ENCODE measurements at regions not wholly inside any gene's neighbourhood (a gene's known extent, or its start where the extent isn't known, plus 50 kb on each side); places are given as distances from the start of the nearest gene placed in this dataset.
"Not testable (repeated sequence)": the region's sequence is repeated elsewhere in the genome, so short reads cannot be mapped to it uniquely, and the experiment has no call there.

DNA sequence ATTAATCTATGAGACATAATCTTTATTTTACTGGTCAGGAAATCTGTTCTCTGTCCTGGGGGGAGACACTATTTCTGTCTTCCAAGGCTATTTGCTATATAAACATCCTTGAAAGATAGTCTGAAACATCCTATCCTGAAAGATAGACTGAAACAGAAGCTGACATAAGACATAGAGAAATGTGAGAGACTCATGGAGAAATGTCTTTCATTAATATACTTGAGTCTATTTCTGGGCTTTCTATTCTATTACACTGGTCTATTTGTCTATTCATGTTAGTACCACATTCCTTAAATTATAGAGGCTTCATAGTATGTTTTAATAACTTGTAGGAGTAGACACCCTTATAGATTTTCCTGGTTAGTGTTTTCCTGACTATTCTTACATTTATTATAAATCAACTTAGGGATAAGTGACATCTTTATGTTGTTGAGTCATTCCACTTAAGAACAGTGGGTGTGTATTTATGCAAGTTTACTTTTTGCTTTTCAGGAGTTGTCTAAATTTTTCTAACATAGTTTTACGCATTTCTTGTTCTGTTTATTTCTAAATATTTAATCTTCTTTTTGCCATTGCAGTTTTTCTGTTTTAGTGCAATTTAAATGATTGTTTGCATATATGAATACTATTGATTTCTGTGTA, 244.9 kb upstream of the ZSWIM2 start:
- no peak overlapping the region for H3K4me3 ChIP-seq (ENCODE audit: low read depth, low read length)
- DNase-seq (ENCODE audit: low read depth), result no peak

DNA sequence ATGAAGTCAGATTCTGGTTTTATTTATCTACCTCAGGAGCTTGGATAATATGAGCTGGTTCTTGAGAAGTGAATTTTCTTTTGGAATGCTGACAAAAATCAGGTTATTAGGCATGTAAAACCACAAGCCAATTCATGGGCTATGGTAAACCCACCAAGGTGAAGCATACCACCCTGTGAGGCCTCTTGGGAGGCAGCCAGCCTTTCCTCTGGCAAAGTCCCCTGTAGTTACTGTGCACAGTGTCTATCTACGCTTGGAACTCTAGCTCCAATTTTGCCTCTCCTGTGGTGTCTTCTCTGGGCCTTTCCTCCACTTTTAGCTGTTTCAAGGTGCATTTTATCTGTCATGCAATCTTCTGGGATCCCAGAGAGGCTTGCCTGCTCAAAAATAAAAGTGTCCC, 242.7 kb upstream of the ZSWIM2 start:
- no peak overlapping the region for H3K4me3 ChIP-seq (ENCODE audit: low read depth, low read length)
- no peak for DNase-seq (ENCODE audit: low read depth)

DNA sequence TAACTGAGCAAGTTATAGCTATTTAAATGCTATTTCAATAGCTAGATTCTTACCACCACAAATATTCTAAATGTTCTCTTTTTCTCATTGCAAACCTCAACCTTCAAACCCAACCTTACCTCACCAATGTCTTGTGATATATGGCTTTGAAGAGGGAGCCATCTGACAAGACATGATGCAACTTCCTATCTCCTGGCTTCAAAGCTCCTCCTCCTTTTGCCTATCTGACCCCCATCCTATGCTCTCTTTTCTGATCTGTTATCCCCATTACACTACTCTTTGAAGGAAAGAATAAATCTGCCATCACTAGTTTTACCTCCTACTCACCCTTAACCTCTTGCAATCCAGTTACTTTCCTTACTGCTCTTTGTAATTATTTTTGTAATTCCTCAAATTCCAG, 235.6 kb upstream of the ZSWIM2 start:
- no peak for DNase-seq (ENCODE audit: low read depth)
- H3K4me3 ChIP-seq (ENCODE audit: low read depth, low read length), result no peak overlapping the region

DNA sequence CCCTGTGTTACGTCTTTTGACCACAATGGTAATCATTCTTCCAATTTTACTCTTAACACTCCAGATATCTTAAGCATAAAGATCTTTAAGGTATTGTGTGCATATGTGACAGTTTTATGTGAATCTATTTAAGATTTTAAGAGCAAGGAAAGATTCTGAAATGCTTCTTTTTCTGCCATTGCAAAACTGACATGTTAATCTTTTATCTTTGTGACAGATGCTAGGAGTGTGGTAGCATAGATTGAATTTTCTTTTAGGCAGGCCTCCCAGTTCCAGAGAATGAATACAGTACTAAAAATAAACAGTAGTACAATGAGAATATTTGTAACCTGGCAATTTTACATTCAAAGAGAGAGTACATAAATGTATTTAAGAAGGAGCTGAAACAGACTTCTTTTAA, 232.5 kb upstream of the ZSWIM2 start:
- no peak overlapping the region for H3K4me3 ChIP-seq (ENCODE audit: low read depth, low read length)
- no peak for DNase-seq (ENCODE audit: low read depth)

DNA sequence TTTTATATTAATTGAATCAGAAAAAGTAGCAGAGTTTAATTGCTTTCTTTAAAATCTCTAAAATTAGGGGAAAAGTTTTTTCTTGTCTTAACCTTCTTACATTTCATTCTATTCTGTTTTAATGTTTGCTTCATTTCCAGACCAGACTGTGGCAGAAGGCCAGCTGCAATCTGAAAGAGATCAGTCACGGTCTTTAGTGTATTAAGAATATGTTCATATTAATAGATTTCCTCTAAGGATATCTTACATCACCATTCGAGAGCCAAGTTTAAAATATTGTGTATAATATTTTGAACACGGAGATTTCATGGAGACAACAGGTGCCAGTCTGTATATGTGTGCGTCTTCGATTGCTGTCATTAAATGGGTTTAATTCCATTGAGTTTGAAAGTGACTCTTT, 230.9 kb upstream of the ZSWIM2 start:
- DNase-seq (ENCODE audit: low read depth), result no peak
- no peak overlapping the region for H3K4me3 ChIP-seq (ENCODE audit: low read depth, low read length)

DNA sequence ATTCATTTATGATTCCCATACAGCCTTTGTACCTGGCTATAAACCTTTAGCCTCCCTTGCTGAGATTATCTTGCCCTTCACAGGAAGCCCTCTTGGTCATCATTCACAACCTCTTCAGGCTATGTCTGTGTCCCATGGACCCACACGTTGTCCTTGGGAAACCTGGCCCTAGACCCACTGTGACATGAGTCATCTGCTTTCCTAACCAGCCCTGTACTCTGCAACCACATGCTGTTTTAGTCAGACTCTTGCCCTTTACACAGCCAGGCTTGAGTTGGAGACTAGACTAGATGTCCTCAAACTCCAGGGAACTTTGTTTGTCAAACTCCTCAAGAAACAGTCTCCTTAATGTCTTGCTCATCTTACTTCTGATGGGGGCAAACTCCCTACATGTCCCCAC, 229.3 kb upstream of the ZSWIM2 start:
- no peak for DNase-seq (ENCODE audit: low read depth)
- H3K4me3 ChIP-seq (ENCODE audit: low read depth, low read length), result no peak overlapping the region

DNA sequence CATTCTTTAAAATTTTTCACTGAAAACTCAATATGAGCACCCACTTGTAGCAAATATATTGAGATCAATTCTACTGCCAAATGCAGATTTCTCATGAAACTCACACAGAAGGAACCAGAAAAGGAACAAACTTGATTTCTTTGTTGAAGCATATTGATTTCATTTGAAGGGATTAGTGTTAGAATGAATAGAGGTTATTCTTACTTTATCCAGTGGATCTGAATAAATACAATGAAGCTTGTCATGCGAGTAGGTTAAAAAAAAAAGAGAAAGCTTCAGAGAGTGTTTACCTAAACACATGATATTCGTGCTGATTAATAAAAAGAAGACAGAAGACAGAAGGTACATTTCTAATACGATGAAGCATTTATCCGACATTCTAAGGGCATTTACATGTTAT, 226.7 kb upstream of the ZSWIM2 start:
- DNase-seq (ENCODE audit: low read depth), result no peak
- no peak overlapping the region for H3K4me3 ChIP-seq (ENCODE audit: low read depth, low read length)

DNA sequence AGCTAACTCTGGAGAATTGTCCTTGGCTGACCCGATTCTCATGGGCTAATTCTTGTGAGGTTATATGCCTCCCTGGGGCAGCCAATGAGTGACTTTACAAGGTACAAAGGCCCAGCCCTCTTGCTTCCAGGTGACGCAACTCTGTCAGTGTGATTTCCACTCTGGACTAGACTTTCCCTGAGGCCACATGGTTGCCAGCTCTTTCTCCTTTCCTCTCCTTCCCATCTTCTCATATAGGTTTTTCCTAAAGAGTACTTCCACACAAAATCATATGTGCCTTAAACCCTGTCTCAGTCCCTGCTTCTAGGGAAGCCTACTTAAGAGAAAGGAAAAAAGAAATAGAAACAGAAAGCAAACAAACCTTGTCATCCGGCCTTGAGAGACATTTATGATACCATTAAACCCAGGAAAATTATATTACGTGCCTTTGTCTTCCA, 226.2 kb upstream of the ZSWIM2 start:
- no peak for DNase-seq (ENCODE audit: low read depth)
- no peak overlapping the region for H3K4me3 ChIP-seq (ENCODE audit: low read depth, low read length)

DNA sequence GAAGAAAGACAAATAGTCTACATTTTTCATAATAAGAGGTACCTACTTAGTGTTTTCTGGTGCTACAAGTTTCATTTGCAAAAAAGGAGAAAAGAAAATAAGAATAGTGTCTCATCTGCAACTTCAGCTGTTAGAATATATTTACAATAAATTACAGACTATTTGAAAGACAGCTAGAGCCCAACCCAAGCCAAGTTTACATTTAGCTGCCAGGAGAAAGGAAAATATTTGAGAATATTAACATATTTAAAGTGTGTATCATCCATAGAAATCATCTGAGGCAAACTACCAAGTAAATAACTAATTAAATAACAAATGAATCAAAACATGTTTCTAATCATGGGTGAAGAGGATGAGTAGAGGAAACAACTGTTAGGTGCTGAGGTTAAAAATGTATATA, 209.2 kb upstream of the ZSWIM2 start:
- DNase-seq (ENCODE audit: low read depth), result no peak
- H3K4me3 ChIP-seq (ENCODE audit: low read depth, low read length), result no peak overlapping the region

DNA sequence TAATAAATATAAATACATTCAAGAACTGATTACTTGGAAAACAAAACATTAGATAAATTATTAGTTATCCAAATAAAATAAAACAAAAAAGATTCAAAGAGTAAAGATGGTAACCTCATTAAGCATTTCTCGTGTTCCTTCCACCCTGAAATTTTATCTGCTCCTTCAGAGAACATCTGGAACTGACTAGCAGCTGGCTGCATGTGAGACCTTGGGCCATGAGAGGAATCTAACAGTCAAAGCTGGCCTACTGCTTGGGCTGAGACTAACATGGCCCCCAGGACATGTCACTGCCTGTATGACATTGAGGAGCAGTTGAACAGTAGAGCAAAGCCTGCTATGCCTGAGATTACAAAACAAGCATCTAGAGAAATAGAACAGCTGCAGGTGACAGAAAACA, 208.5 kb upstream of the ZSWIM2 start:
- no peak for DNase-seq (ENCODE audit: low read depth)
- no peak overlapping the region for H3K4me3 ChIP-seq (ENCODE audit: low read depth, low read length)

DNA sequence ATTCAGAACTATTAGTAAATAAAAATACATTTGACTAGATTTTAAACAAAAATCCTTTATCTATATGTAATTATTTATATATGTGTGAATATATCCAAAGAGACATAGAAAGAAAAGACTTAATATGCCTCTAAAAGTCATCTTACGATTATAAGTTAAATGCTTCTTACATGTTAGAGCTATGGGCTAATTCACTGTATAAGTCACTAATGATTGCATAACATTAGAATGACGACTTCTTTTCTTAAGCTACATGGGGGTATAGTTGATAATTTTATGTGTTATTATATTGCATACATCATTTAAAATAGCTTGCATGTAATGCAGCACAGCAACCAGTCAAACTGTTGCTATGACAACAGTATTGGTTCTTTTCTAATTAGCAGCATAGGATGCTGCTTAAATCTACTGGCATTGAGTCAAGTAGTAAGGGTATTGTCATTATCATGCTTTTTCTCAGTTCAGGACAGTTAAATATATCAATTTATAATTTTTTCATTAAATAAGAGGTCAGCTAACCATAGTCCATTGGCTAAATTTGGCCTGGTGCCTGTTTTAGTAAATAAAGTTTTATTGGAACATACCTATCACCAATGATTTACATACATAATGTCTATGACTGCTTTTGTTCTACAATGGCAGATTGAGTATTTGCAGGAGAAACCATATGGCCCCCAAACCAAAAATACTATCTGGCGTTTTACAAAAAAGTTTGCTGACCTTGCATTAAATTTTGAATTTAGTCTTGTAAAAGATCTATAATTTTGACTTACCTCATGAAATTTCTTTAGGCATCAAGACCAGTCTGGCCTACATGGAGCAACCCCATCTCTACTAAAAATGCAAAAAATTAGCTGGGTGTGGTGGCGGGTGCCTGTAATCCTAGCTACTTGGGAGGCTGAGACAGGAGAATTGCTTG, 207.7 kb upstream of the ZSWIM2 start:
- no peak for DNase-seq (ENCODE audit: low read depth)
- H3K4me3 ChIP-seq (ENCODE audit: low read depth, low read length), result no peak overlapping the region

DNA sequence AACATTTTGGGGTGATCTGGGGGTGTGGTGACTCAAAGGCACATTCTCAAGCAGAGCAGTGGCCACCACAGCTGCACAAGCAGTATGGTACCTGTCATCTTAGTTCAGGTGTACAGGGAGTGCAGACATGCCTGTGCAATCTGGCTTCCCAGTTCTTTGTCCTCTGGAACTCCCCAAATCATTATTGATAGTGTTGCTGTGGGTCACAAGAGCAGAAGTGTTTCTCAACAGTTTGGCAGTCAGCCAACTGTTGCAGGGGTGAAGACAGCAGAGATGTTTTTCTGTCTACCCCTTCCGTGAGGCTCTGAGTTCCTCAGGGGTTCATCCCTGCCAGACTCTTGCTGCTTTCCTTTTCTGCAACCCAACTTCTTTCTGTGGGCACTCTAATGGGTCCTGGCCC, 206.5 kb upstream of the ZSWIM2 start:
- no peak for DNase-seq (ENCODE audit: low read depth)
- H3K4me3 ChIP-seq (ENCODE audit: low read depth, low read length), result no peak overlapping the region

DNA sequence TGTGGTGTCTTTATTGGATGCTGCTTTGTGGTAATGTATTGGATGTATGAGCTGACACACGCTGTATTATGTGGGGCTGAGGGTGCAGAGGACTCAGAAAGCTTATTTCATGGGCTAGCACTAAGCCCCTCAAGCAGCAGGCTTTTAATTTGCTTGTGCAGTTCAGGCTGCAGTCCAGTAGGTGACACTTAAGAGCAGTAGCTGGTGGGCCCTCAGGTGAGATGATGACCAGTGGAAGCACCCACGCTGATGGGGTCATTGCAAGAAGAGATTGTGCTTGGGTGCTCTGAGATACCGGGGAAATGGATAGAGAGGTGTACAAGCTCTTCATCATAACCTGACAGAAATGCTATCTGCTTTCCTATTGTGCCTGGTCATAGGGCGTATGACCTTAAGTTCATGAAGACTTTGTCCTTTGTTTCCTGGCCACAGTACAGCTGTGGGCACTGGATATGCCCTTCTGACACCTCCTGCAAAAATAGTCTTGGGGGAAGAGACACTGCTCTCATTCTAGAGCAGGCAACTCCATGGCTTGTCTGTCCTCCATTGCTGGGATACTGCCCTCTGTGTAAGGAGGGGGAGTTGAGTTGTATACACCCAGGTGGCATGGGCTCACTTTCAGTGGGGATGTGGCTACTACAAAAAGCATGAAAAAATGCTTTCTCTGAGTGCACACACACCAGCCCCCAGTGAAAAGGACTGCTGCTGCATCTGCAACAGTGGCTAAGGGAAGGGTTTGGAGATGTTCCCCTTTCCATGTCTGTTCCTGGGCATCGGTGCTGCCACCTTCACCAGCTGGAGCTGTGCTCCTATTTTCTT, 205.7 kb upstream of the ZSWIM2 start:
- DNase-seq (ENCODE audit: low read depth), result no peak
- H3K4me3 ChIP-seq (ENCODE audit: low read depth, low read length), result no peak overlapping the region

DNA sequence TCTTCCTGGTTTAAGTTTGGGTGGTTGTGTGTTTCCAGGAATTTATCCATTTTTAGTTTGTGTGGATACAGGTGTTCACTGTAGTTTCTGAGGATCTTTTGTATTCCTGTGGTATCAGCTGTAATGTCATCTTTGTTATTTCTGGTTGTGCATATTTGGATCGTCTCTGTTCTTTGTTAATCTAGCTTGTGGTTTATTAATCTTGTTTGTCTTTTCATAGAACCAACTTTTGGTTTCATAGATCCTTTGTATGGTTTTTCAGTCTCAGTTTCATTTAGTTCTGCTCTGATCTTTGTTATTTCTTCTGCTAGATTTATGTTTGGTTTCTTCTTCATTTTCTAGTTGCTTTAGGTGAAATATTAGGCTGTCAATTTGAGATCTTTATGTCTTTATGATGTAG, 202.4 kb upstream of the ZSWIM2 start:
- DNase-seq (ENCODE audit: low read depth), result no peak
- no peak overlapping the region for H3K4me3 ChIP-seq (ENCODE audit: low read depth, low read length)

DNA sequence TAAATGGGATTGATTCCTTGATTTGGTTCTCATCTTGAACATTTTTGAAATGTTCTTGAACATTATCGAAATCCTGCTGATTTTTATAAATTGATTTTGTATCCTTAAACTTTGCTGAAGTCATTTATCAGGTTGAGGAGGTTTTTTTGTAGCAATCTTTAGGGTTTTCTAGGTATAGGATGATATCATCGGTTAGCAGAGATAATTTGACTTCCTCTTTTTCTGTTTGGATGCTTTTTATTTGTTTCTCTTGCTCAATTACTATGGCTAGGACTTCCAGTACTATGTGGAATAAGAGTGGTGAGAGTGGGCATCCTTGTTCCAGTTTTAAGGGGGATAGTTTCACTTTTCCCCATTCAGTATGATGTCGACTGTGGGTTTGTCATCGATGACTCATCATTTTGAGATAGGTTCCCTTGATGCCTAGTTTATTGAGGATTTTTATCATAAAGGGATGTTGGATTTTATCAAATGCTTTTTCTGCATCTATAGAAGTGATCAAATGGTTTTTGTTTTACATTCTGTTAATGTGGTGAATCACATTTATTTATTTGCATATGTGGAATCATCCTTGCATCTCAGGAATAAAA, 201.5 kb upstream of the ZSWIM2 start:
- no peak for DNase-seq (ENCODE audit: low read depth)
- H3K4me3 ChIP-seq (ENCODE audit: low read depth, low read length), result no peak overlapping the region

DNA sequence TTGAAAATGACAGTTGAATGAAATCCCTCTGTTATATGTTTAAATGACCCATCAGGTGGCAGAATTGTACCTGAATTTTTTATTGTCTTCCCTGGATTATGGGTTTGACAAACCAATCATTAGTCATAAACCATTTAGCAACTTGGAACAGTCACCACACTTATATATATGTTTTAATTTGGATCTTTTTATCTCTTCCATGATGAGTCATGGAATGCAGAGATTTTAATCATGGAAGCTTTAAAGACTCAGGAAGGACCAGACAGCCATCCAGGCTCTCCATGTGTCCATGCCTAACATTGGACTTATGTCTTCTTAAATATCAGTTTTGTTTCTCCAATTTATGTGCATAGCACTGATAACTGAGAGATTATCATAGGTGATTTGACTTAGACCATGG, 188.3 kb upstream of the ZSWIM2 start:
- no peak for DNase-seq (ENCODE audit: low read depth)
- no peak overlapping the region for H3K4me3 ChIP-seq (ENCODE audit: low read depth, low read length)

DNA sequence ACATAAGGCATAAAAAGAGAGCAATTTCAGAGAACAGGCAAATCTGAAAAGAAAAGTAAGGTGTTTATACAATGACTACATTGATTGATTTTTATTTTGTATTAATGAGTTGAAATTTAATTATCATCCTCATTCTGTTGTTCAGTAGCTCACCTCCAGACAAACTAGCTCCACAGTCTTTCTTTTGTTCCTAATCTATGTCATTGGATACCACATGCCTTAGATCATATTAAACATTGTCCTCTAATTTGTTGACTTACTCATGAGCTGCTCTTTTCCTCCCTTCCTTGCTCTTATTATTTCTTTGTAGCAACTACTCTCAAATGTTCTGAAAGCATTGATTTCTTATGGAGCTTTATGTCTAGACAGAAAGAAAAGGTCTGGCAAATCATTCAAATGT, 185.5 kb upstream of the ZSWIM2 start:
- no peak overlapping the region for H3K4me3 ChIP-seq (ENCODE audit: low read depth, low read length)
- DNase-seq (ENCODE audit: low read depth), result no peak

DNA sequence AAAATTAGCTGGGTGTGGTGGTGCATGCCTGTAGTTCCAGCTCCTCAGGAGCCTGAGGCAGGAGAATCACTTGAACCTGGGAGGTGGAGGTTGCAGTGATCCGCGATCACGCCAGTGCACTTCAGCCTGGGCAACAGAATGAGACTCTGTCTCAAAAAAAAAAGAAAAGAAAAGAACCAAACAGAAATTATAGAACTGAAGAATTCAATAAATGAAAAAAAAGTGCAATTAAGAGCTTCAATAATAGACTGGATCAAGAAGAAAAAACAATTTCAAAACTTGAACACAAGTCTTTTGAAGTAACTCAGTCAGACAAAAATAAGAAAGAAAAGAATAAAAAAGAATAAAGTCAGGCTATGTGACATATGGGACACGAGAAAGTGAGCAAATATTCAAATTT, 175.8 kb upstream of the ZSWIM2 start:
- DNase-seq (ENCODE audit: low read depth), result no peak

DNA sequence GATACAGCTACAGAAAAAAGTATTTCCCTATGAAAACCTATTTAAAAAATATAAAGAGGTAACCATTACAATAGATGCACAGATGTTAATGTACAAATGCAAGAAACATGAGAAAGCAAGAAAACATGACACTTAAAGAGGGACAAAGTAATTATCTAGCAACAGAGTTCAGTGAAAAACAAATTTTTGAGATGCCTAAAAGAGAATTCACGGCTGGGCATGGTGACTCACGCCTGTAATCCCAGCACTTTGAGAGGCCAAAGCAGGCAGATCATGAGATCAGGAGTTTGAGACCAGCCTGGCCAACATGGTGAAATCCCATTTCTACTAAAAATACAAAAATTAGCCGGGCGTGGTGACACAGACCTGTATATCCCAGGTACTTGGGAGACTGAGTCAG, 175.0 kb upstream of the ZSWIM2 start:
- DNase-seq (ENCODE audit: low read depth); H3K4me3 ChIP-seq (ENCODE audit: low read depth, low read length): not testable (repeated sequence)

More for the DNA sequence above, 175.8 kb upstream of the ZSWIM2 start:
- H3K4me3 ChIP-seq (ENCODE audit: low read depth, low read length), result no peak overlapping the region

DNA sequence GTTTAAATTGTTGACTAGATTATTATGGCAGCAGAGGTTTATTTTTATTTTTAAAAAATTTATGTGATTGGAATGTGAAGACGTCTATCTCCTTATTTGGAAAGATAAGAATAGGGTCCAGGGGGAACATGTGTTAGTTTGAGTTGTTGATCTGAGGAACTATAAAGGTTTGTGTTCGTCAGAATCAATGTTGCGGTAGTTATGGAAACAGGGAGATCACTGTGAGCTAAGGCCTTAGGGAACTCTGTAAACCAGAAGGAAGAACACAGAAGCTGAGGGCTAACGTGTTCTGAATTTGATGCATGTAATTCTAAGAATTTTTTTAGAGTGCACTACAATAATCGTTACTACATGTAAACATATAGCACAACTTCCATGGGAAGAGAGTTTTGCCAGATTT, 168.5 kb upstream of the ZSWIM2 start:
- DNase-seq (ENCODE audit: low read depth), result no peak
- no peak overlapping the region for H3K4me3 ChIP-seq (ENCODE audit: low read depth, low read length)

Data from skeletal muscle cell (primary cell).